Loucy (cell line): ENCODE measurements at regions not wholly inside any gene's neighbourhood (a gene's known extent, or its start where the extent isn't known, plus 50 kb on each side); places are given as distances from the start of the nearest gene placed in this dataset.

Experiments used
- CTCF ChIP-seq: fragments of 200-600 bp; sonication (generic); conservative IDR thresholded peaks from 2 replicates; pipeline ENCODE4 v1.5.1; 2014; ENCODE audit warnings: mild to moderate bottlenecking, antibody characterized with exemption, low read length
- EZH2phosphoT487 ChIP-seq: fragments of 200-600 bp; IDR thresholded peaks from 2 replicates; pipeline ENCODE4 v1.6.1; 2018; ENCODE audit warnings: antibody characterized with exemption, mild to moderate bottlenecking, moderate library complexity, borderline replicate concordance

- TF ChIP-seq CTCF (no peak), EZH2phosphoT487 (no peak)
Measured at GRCh38 chr5:10880934-10881333, 119.9 kb upstream of the DAP start.
